ENCODE measurements at regions not wholly inside any gene's neighbourhood (a gene's known extent, or its start where the extent isn't known, plus 50 kb on each side); places are given as distances from the start of the nearest gene placed in this dataset.
"Not testable (repeated sequence)": the region's sequence is repeated elsewhere in the genome, so short reads cannot be mapped to it uniquely, and the experiment has no call there.

DNA sequence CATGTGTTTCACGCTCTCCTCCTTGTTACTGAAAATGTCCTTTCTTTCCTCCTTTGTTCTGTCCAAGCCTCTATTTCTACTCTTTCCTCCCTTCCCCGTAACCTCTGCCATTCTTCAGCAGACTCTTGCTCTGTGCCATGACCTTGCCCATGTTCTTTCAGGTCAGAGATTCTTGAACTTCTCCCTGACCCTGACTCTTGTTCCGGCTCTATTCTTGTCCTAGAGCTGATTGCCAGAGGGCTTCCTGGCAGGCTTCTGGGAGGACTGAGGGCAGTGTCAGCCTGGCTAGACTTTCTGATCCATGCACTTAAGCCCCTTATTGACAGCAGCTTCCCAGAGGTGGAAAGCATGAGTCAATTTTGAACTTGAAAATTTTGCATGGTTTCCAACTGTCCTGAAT is 174.2 kb downstream of the TMEM161B start:
- intact Hi-C loops (cut with DNase I) = no loop called here

DNA sequence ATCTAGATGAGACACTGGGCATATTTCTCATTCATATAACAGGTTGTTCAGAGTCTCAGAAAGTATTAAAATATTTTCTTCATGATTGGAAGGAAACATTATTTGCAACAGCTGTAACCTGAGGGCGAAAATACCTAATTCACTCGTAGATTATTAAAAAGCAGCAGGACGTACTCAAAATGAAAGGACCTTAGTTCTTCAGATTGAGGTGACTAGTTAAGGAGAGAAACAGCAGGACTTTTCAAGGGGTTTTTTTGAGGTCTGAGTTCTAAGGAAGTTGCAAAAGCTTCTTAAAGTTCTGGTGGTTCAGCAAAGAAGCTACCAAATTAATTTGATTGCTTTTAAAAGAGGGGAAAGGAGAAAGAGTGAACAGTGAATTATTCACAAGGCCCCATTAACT is 174.9 kb downstream of the TMEM161B start:
- DNase-seq (ENCODE audit: low spot score) = no peak
- intact Hi-C loops (cut with DNase I) = no loop called here

More for the DNA sequence above, 174.2 kb downstream of the TMEM161B start:
- no peak for DNase-seq (ENCODE audit: low spot score)

DNA sequence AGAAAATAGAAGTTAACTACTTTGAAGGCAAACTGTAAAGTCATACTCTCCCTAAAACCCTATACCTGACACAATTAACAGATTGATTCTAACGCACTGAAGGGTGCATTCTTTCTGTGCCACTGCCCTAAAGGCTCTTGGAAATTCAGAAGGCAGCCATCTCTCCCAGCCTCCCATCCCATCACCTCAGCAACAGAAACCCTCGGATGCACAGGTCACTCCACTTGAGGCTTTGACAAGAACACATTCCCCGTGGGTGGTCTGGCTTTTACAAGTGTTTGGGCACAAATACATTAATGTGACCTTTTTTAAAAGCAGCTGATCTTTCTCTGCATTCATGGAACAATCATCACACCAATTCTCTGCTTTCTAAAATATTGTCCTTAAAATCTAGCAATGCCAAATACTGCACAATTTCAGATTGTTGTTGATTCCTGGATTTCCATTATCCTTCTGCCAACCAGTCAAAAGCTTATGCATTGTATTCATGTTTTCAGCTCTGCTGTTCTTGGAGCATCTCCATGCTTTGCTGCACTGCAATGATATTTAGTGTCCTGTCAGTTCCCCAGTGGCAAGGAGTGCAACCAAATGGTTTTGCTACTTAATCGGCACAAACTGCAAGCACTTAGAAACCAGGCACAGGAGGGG is 175.6 kb downstream of the TMEM161B start:
- no peak for DNase-seq (ENCODE audit: low spot score)
- intact Hi-C loops (cut with DNase I) = no loop called here

DNA sequence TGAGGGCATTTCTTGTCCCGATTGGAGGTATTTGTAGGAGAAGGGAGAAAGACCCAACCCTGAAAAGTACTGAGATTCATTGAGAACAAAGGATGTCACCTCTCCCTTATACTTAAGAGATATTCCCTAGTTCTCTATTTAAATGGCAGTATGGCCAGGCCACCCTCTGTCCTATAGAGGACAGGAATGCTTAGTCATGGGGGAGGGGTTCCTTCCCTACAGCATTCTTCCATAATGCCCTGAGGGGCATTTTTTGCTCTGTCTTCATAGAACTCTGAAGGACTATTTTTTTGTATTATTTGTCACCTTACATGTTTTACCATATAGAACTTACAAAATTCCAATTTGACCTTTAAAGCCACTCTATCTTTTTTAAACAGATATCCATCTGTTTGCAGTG is 176.3 kb downstream of the TMEM161B start:
- no peak for DNase-seq (ENCODE audit: low spot score)
- intact Hi-C loops (cut with DNase I) = no loop called here

DNA sequence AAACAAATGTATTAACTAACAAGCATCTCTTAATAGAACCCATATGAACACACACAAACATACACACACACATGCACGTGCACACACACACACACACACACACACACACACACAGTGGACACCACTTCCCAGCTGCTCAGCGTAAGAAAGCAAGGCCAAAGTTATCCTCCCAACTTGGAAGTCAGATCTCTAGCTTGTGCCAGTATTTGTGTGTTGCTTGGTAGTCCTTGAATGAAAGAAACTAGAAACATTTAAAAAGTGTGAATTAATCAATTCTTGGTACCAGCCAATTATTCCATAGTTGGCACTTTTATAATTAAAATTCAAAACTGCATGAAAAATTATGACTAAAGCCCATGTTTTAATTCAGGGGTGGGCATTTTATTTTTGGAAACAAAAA is 178.1 kb downstream of the TMEM161B start:
- intact Hi-C loops (cut with DNase I) = no loop called here
- DNase-seq (ENCODE audit: low spot score) = no peak

DNA sequence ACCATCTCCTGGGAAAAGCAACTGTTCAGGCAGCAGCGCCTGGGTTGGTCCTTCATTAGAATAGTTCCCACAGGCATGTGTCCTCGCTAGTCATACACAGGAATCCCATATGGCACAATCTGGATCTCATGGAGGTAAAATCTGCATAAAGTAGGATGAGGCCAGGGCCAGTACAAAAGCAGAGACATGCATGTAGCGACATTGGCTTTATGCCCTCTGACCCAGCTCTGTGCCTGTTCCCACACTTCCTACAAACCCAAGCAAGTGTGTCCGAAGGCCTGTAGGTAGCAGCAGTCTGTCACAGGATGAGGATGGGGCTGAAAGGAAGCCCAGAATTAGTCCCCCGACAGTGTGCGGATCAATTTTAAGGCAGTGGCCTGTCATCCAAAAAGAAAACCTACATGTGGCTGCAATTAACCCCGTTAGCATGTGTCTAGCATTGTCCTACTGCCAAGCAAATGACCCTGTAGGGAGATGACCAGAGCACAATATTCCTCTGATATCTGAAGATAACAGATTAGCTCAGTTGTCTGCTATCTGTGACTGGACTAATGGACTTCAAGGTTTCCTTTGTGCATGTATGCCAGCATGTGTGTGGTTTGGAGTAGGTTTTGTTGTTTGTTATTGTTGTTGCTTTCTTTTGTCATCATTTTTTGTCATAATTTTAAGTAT is 178.8 kb downstream of the TMEM161B start:
- DNase-seq (ENCODE audit: low spot score) = no peak
- intact Hi-C loops (cut with DNase I) = no loop called here

DNA sequence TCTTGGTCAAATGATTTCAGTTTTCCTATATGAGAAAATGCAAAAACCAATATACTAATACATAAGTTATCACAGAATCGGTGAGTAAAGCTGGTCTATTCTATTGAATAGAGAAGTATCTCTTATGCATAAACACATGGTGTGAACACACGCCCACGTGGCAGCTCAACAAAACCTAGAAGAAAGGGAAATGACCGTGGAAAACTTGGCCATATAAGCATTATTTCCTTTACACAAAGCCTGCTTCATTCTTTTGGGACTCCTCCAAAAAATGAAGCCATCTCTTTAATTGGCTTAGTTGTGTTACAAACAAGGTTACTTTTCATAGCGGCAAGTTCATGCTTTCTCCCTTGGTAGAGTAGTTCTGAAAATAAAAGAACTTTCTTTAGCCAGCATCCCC is 183.2 kb downstream of the TMEM161B start:
- DNase-seq (ENCODE audit: low spot score) = no peak
- intact Hi-C loops (cut with DNase I) = no loop called here

DNA sequence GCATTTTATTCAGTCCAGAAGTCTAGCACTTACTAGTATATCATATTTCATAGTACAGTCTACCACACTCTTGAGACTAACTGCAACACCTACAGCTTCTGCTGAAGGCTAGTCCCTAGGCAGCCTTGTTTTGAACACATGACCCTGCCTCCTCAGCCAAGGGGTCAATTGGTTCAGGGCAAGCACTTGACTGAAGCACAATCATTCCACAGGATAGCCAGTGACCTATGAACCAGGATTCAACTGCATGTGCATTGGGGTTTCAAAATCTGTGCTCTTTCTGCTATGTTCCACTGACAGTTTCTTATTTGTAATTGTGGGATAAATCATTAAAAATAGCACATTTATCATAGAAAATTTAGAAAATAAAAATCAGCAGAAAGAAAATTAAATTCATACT is 186.8 kb downstream of the TMEM161B start:
- intact Hi-C loops (cut with DNase I) = no loop called here
- no peak for DNase-seq (ENCODE audit: low spot score)

DNA sequence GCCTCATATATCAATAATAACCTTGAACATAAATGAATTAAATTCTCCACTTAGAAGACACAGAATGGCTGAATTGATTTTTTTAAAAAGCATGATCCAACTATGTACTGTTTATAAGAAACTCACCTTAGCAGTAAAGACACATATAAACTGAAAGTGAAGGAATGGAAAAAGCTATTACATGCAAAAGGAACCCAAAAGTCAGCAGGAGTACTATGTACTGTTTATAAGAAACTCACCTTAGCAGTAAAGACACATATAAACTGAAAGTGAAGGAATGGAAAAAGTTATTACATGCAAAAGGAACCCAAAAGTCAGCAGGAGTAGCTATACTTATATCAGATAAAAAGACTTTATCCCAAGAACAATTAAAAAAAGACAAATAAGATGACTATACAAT is 204.8 kb downstream of the TMEM161B start:
- DNase-seq (ENCODE audit: low spot score) = no peak
- intact Hi-C loops (cut with DNase I) = no loop called here

DNA sequence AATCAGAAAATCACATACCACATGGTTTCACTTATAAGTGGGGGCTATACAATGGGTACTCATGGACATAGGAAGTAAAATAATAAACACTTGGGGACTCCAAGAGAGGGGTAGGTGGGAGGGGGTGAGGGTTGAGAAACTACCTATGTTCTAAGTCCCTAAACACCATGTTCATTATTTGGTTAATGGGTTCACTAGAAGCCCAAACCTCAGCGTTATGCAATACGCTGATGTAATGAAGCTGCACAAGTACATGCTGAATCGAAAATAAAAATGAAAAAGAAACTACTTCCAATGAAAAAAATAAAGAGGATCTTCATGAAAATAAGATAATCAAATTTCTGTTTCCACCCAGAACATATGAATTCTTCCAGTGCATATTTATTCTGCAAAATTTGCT is 208.5 kb downstream of the TMEM161B start:
- DNase-seq (ENCODE audit: low spot score) = no peak
- intact Hi-C loops (cut with DNase I) = no loop called here

DNA sequence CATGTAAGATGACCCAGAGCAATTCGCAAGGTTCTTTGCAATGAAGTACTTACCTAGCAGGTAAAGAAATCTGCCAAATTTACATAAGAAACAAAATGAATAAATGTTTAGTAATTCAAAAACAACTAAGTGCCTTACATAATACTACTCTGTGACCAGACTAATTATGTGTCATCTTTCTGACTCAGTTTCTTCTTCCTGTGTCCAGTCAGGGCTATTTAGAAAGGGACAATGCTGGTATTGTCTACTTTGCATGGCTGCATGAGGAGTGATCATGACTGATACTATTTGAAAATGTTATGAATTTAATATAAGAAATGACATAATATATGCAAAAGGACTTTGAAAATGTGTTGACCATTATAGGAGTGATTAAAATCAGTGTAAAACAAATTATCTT is 210.0 kb downstream of the TMEM161B start:
- intact Hi-C loops (cut with DNase I) = no loop called here
- DNase-seq (ENCODE audit: low spot score) = no peak

DNA sequence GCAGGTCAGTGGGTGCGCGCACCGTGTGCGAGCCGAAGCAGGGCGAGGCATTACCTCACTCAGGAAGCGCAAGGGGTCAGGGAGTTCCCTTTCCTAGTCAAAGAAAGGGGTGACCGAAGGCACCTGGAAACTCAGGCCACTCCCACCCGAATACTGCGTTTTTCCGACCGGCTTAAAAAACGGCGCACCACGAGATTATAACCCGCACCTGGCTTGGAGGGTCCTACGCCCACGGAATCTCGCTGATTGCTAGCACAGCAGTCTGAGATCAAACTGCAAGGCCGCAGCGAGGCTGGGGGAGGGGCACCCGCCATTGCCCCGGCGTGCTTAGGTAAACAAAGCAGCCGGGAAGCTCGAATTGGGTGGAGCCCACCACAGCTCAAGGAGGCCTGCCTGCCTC is 216.2 kb downstream of the TMEM161B start:
- DNase-seq (ENCODE audit: low spot score); intact Hi-C loops (cut with DNase I): not testable (repeated sequence)

DNA sequence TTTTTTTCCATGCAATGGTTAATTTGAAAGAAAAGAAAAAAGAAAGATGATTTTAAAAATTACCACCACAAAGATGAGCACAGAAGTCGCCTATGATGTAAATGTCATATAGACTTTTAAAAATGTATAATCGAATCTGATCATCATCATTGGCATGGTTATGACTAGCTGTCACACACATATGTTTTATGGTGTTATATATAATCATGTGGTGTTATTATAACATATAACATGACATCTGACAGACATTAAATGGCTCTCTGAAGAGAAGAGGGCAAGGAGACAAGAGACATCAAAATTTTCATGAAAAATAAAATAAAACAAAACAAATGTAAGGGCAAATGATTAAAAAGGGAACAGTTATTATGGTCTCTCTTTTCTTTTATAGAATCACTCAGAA is 217.5 kb downstream of the TMEM161B start:
- intact Hi-C loops (cut with DNase I) = no loop called here
- no peak for DNase-seq (ENCODE audit: low spot score)

DNA sequence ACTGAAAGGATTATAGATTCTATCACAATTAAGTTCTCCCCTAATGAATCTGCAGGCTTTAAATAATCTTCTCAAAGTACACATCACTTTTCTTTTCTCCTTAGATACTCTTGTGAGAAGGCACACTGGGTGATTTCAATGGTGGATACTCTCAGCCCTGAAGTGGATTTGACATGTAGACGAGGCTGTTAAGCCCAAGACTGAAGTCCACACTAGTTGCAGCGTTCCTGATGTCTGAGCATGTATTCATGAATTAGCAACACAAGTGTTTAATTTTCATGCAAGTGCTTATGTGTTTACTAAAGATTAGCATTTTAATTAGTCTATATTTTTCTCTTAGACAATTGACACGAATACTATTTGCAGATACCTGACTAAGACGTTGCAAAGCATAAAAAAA is 218.9 kb downstream of the TMEM161B start:
- DNase-seq (ENCODE audit: low spot score) = no peak
- intact Hi-C loops (cut with DNase I) = no loop called here

DNA sequence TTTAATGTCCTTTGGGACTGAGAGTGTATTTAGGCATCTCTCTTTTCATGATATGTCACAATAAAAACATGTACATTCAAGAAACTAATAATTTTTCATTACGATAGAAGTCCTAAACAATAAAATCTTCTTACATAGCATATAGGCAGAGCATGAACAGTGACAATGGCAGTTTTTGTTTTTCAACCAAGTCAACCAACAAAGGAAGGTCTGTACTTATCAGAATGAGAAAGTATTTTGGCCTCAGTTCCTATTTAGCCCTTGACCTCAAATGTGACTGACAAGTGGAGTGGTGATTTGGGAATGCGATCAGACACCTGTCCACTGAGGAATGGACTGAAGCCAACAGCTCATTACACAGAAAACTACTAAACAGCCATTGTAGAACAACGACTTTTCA is 219.5 kb downstream of the TMEM161B start:
- DNase-seq (ENCODE audit: low spot score) = no peak
- intact Hi-C loops (cut with DNase I) = no loop called here

DNA sequence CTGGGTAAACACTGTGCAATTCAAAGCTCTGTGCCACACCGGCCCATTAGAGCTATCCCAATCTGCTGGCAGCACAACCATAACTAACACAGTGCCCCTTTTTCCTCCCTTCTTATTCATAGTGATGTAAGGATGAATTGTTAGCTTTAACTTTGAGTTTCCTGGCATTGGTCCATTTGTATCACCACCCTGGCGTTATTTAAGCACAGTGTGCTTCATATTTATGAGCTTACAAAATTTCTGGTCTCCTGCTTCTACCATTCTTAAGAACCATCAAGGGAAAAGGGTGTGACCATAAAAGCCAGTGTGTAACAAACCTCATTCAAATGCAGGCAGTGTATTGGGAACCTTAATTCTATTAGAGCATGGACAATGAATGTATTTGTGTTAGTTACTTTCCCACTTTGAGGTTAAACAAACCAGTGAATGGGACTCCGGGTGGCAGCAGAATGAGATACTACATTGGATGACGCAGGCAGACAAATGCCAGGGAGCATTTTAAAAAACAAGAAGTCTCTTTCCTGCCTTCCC is 222.6 kb downstream of the TMEM161B start:
- intact Hi-C loops (cut with DNase I) = no loop called here
- DNase-seq (ENCODE audit: low spot score) = no peak

DNA sequence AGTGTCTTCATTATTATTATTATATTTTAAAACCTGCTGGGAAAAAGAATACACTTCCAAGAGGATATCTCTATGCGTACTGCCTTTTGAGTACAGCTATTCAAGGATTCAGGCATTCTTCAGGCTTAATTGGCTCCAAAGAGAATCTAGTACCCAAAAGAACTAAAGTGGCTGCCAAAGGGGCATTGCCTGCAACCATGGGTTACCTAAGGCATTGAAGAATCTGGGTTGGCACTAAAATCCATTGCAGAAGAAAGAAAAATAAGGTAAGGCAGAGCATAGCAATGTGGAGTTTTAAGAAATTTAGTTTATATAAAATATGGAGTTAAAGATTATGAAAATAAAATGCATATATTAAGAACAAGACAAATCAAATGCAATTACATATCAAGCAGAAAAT is 223.5 kb downstream of the TMEM161B start:
- intact Hi-C loops (cut with DNase I) = no loop called here
- DNase-seq (ENCODE audit: low spot score) = no peak

DNA sequence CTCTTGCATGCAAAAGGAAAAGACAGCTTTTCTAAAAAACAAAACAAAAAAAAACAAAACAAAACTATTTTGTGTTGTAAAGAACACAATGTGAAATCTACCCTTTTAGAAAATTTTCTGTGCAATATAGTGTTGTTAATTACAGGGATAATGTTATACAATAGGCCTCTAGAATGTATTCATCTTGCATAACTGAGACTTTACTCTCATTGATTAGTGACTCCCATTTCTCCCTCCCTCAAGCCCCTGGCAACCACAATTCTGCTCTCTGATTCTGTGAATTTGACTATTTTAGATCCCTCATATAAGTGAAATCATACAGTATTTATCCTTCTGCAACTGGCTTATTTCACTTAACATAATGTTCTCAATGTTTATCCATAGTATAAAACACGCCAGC is 234.1 kb downstream of the TMEM161B start:
- intact Hi-C loops (cut with DNase I) = no loop called here

DNA sequence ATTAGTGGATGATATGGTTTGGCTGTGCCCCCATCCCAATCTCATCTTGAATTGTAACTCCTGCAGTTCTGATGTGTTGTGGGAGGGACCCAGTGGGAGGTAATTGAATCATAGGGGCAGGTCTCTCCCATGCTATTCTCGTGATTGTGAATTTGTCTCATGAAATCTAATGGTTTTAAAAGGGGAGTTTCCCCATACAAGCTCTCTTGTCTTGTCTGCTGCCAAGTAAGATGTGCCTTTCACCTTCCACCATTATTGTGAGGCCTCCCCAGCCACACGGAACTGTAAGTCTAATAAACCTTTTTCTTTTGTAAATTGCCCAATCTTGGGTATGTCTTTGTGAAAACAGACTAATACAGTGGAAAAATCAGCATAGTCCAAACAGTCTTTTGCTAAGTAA is 235.5 kb downstream of the TMEM161B start:
- intact Hi-C loops (cut with DNase I) = no loop called here
- DNase-seq (ENCODE audit: low spot score) = no peak

More for the DNA sequence above, 234.1 kb downstream of the TMEM161B start:
- DNase-seq (ENCODE audit: low spot score) = no peak

DNA sequence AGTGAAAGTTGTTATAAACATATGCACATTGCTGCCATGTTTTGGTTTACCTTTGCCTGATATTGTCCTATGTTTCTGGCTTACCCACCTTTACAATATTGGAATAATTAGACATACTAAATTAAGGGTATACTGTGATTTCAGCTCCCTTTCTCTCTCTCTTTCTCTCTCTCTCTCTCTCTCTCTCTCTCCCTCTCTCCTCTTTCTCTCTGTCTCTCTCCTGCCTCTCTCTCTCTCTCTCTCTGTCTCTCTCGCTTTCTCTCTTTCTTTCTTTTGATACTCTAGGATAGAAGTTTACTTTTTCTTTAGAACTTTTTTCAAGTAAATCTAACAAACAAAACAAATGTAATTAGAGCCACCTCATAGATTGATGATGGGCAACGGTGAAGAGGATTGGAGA is 239.6 kb downstream of the TMEM161B start:
- intact Hi-C loops (cut with DNase I) = no loop called here

DNA sequence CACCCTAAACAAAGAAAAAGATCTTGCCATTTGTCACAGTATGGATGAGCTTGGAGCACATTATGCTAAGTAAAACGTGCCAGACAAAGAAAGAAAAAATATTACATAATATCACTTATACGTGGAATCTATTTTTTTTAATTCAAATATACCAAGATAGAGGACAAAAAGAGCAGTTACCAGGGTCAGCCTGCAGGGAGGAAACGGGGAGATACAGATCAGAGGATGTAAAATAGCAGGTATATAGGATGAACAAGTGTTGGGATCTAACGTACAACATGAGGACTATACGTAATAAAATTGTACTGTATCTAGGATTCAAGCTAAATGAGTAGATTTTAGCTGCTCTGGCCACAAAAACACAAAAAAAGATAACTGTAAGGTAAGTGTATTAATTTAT is 247.5 kb downstream of the TMEM161B start:
- intact Hi-C loops (cut with DNase I) = no loop called here
- DNase-seq (ENCODE audit: low spot score) = no peak

More for the DNA sequence above, 239.6 kb downstream of the TMEM161B start:
- DNase-seq (ENCODE audit: low spot score) = no peak

Data from posterior vena cava (tissue), 2 donors.